Body of pancreas (tissue), 4 donors: ENCODE measurements at regions not wholly inside any gene's neighbourhood (a gene's known extent, or its start where the extent isn't known, plus 50 kb on each side); places are given as distances from the start of the nearest gene placed in this dataset.

Source experiments
- ATAC-seq: fragments of 150-250 bp; one replicate; pipeline ENCODE4 v1.9.1; 2016
- DNase-seq, 4 donors: peaks; one replicate each; pipeline ENCODE4 v3.0.0-alpha.2; 2019
- H3K27ac ChIP-seq, 4 donors: fragments of 200-600 bp; sonication (generic); 1 replicate in 3 of 4; 2 replicates in 1 of 4; pipeline versions ENCODE4 v1.5.1 to v1.6.1; 2016 to 2019; ENCODE audit warnings: mild to moderate bottlenecking in 1 of 4, mixed read lengths in 1 of 4, moderate library complexity in 1 of 4
- H3K27me3 ChIP-seq, 2 donors: fragments of 200-600 bp; sonication (generic); one replicate each; pipeline ENCODE4 v1.6.0; 2016; ENCODE audit warnings: mild to moderate bottlenecking in 1 of 2
- H3K36me3 ChIP-seq, 2 donors: fragments of 200-600 bp; sonication (generic); replicated peaks in 1 of 2; 2 replicates each; pipeline ENCODE4 v1.5.1; 2016; ENCODE audit warnings: low read depth in 2 of 2; ENCODE audit not compliant: insufficient read depth in 1 of 2
- H3K4me1 ChIP-seq: fragments of 200-600 bp; sonication (generic); one replicate; pipeline ENCODE4 v1.6.0; 2016
- H3K4me3 ChIP-seq, 2 donors: fragments of 200-600 bp; sonication (generic); 1 replicate in 1 of 2; 2 replicates in 1 of 2; pipeline ENCODE4 v1.5.1; 2016 to 2019
- H3K9me3 ChIP-seq, 3 donors: fragments of 200-600 bp; sonication (generic); 1 replicate in 2 of 3; 2 replicates in 1 of 3; pipeline ENCODE4 v1.5.1; 2016
- POLR2A ChIP-seq, 3 donors: fragments of 450-650 bp; IDR thresholded peaks; one replicate each; pipeline ENCODE4 v1.6.1; 2016; ENCODE audit warnings: antibody characterized with exemption in 3 of 3, mild to moderate bottlenecking in 2 of 3
- WGBS, 2 donors: methylation state at CpG; one replicate each; pipeline ENCODE4 v1.1.5; 2017; 5-methylcytosine and 5-hydroxymethylcytosine counted together
- intact Hi-C: fragments of 100-400 bp; cut with DNase I; formaldehyde crosslinking; loops from one replicate; pipeline ENCODE4 v1.15.1; 2023
- TF ChIP-seq, protein P1 (sequence below), 7 experiments: fragments of 450-650 bp in 4 of 7; fragments of 200-600 bp in 3 of 7; sonication (generic) in 3 of 7; IDR thresholded peaks; one replicate each; pipeline ENCODE4 v1.5.1; 2016 to 2019; ENCODE audit warnings: antibody characterized with exemption in 7 of 7

DNA sequence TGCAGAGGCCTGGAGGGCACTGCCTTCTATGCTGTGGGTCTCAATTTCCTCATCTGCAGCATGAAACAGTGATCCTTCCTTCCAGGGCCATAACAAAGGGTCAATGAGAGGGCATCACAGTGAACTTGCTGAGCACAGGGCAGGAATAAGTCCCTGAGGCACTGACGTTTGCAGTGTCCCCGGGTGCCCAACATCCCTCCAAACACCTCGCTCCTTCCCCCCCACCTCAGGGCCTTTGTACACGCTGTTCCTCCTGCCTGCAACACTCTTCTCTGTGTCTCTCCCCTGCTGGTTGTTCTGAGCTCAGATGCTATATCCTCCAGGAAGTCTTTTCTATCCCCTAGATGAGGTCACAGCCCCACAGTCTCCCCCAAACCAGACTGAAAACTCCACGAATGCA, 59.7 kb upstream of the TCF20 start:
- ATAC-seq (no peak), DNase-seq (no peak)
- Histone ChIP-seq H3K36me3 (no peaks in the 10 kb centered on the region), H3K27me3 (no peaks in the 10 kb centered on the region), H3K4me3 (no peak overlapping the region), H3K4me1 (no peaks in the 10 kb centered on the region), H3K9me3 (no peaks in the 10 kb centered on the region), H3K27ac (no peak overlapping the region)
- TF ChIP-seq, protein P1, sequence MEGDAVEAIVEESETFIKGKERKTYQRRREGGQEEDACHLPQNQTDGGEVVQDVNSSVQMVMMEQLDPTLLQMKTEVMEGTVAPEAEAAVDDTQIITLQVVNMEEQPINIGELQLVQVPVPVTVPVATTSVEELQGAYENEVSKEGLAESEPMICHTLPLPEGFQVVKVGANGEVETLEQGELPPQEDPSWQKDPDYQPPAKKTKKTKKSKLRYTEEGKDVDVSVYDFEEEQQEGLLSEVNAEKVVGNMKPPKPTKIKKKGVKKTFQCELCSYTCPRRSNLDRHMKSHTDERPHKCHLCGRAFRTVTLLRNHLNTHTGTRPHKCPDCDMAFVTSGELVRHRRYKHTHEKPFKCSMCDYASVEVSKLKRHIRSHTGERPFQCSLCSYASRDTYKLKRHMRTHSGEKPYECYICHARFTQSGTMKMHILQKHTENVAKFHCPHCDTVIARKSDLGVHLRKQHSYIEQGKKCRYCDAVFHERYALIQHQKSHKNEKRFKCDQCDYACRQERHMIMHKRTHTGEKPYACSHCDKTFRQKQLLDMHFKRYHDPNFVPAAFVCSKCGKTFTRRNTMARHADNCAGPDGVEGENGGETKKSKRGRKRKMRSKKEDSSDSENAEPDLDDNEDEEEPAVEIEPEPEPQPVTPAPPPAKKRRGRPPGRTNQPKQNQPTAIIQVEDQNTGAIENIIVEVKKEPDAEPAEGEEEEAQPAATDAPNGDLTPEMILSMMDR (IDR thresholded peaks at IDR 0.05): no peak
- no peak for TF ChIP-seq POLR2A (IDR thresholded peaks at IDR 0.05)
- 74% methylated on average over 4 to 5 of the region's 5 CpGs for WGBS, 2 donors
- intact Hi-C loops: no loop called here

DNA sequence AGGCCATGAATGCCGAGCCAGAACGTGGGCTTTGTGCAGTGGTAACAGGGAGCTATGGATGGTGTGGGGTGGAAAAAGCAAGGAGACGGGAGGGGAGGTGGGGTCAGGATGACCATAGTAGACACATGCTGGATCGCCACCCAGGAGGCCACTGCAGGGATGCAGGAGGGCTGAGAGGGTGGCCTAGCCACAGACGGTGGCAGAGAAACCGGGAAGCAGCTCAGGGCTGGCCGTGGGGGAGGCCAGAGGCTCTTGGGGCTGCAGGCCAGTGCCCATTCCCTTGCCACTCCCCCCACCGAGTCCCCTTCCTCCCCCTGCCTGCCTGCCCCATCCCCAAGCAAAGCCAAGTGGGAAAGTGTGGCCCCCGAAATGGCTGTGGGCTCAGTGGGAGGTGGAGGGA, 59.1 kb upstream of the TCF20 start:
- Histone ChIP-seq H3K27me3 (no peaks in the 10 kb centered on the region), H3K27ac (no peak overlapping the region), H3K36me3 (no peaks in the 10 kb centered on the region), H3K9me3 (no peaks in the 10 kb centered on the region), H3K4me1 (no peaks in the 10 kb centered on the region), H3K4me3 (no peak overlapping the region)
- DNase-seq: no peak
- intact Hi-C loops: no loop called here
- WGBS, 2 donors: 78 to 86% methylated on average over 7 to 9 of the region's 9 CpGs
- TF ChIP-seq, protein P1 (IDR thresholded peaks at IDR 0.05): no peak
- TF ChIP-seq POLR2A (IDR thresholded peaks at IDR 0.05): no peak
- ATAC-seq: no peak

DNA sequence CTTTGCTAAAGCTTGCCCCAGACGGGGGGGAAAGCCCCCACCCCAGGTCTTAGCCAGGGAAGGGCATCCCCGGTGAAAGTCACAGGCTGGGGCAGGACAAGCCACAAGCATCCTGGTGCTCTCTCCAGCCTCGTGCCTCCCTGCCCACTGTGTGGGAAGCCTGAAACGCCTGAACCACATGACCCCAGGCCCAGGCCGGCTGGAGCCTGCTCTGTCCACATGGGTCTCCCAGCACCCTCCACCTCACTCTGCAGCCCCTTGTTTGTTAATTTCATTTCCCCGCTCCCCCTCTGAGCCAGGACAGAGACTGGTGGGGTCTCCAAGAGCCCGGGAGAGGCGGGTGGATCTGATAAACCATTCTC, 58.3 kb upstream of the TCF20 start:
- 84% methylated on average over 8 of the region's 8 CpGs for WGBS, 2 donors

DNA sequence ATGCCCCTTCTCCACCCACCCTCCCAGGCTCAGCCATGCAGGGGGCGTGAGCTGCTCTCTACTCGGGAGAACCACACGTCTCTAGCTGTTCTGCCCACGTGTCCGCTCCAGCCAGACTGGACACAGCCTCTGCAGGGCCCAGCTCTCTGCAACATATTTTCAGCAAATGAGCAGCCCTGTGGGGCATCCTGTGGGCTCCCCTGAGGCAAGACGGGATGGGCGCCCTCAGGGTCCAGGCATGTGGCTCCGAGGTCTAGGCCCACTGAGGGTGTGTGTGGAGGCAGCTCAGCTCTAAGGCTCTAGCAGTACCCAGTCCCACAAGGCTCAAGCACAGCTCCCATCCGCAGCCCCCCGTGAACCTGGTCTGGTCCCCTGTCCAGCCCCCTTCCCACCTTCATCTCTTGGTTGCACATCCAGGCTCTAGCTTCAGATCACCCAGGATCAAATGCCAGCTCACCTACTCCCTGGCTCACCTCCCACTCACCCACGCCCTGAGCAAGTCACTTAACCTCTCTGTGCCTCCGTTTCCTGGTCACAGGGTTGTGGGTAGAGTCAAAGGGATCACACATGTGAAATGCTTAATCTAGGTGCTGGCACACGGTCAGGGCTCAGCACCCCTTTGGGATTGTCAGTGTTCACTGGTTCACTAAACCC, 57.8 kb upstream of the TCF20 start:
- Histone ChIP-seq H3K9me3 (no peaks in the 10 kb centered on the region), H3K36me3 (no peaks in the 10 kb centered on the region), H3K27me3 (no peaks in the 10 kb centered on the region), H3K4me1 (no peaks in the 10 kb centered on the region), H3K27ac (no peak overlapping the region), H3K4me3 (no peak overlapping the region)
- DNase-seq (no peak), ATAC-seq (no peak)
- intact Hi-C loops: no loop called here
- TF ChIP-seq, protein P1 (IDR thresholded peaks at IDR 0.05): no peak
- no peak for TF ChIP-seq POLR2A (IDR thresholded peaks at IDR 0.05)
- 81% methylated on average over 11 to 13 of the region's 13 CpGs for WGBS, 2 donors

More for the DNA sequence above, 58.3 kb upstream of the TCF20 start:
- intact Hi-C loops: no loop called here
- Histone ChIP-seq H3K4me3 (no peak overlapping the region), H3K36me3 (no peaks in the 10 kb centered on the region), H3K27me3 (no peaks in the 10 kb centered on the region), H3K9me3 (no peaks in the 10 kb centered on the region), H3K4me1 (no peaks in the 10 kb centered on the region), H3K27ac (no peak overlapping the region)
- ATAC-seq (no peak), DNase-seq (no peak)
- TF ChIP-seq, protein P1 (IDR thresholded peaks at IDR 0.05): no peak
- no peak for TF ChIP-seq POLR2A (IDR thresholded peaks at IDR 0.05)

DNA sequence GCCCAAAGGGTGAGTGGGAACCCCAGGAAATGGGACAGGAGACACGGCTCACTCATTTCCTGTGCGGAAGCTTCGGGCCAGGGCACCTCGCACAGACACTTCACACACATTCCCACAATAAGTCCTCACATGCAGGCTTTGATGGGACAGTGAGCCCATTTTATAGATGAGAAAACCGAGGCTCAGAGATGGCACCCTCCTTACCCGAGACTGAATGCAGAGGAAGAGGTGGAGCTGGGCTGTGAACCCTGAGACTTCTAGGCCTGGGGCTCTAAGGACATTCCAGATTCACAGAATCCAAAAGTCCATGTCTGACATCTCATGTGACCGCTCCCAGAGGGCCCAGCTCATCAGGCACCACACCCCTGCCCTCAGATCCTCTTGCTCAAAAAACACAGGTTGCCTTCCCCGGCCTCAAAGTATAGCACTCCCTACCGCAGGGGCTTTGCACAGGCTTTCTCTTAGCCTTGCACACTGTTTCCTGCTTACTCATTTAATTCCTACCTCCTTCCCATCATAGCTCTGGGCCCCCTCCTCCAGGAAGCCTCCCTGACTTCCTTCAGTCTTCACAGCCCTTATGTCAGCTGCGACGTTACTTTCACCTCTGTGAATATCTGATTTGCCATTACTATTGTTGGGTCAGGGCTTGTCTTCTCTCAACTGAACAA, 57.1 kb upstream of the TCF20 start:
- DNase-seq (no peak), ATAC-seq (no peak)
- no peak for TF ChIP-seq POLR2A (IDR thresholded peaks at IDR 0.05)
- TF ChIP-seq, protein P1 (IDR thresholded peaks at IDR 0.05): no peak
- 69 to 92% methylated on average over 9 to 11 of the region's 11 CpGs for WGBS, 2 donors
- H3K27ac ChIP-seq: no peak overlapping the region
- H3K9me3 ChIP-seq: no peaks in the 10 kb centered on the region
- intact Hi-C loops: no loop called here
- H3K4me3 ChIP-seq: no peak overlapping the region
- H3K4me1 ChIP-seq: no peaks in the 10 kb centered on the region
- H3K36me3 ChIP-seq: no peaks in the 10 kb centered on the region
- no peaks in the 10 kb centered on the region for H3K27me3 ChIP-seq
